HepG2 (cell line): ENCODE measurements at regions not wholly inside any gene's neighbourhood (a gene's known extent, or its start where the extent isn't known, plus 50 kb on each side); places are given as distances from the start of the nearest gene placed in this dataset.

Experiments
- ATAC-seq: fragments of 200-7000 bp; cut with Tn5 transposase; 3 replicates; pipeline ENCODE4 v1.9.1; 2020; ENCODE audit warnings: mild to moderate bottlenecking, moderate library complexity
- BruUV-seq: library from RNA; stranded (reverse); fragments of 400-500 nt; replicated peaks from 2 replicates; lab custom pipeline; 2021; lab: Mats Ljungman, UMichigan
- CTCF ChIA-PET: fragments of 300-600 bp; formaldehyde crosslinking; extraction: SDS; loops from one replicate; lab custom pipeline; 2021; ENCODE audit warnings: low total read pairs, inconsistent platforms, low intra/inter-chr PET ratio; lab: Yijun Ruan, JAX
- POLR2A ChIA-PET: fragments of 350-600 bp; sonication (Branson Sonifier 250); formaldehyde crosslinking; loops from one replicate; lab custom pipeline; 2020; ENCODE audit warnings: antibody characterized with exemption, inconsistent platforms; lab: Yijun Ruan, JAX
- DNase-seq: peaks from one replicate; pipeline ENCODE4 v3.0.0-alpha.2; 2015; ENCODE audit warnings: low spot score
- FAIRE-seq: peaks from 3 replicates; lab custom pipeline; 2011; peaks lifted over from hg19 to GRCh38; lab: Jason Lieb, UNC
- H2AFZ ChIP-seq: one replicate; pipeline ENCODE4 v1.6.1; 2011; ENCODE audit warnings: low read length, inconsistent platforms
- H3K27ac ChIP-seq: fragments of 300-600 bp; 3 replicates; pipeline ENCODE4 v1.8.0; 2011; ENCODE audit warnings: mixed run types, mild to moderate bottlenecking, mixed read lengths, low read length, inconsistent platforms; ENCODE audit not compliant: insufficient read depth; ENCODE audit errors: extremely low read length
- H3K27me3 ChIP-seq, 2 experiments: fragments of 200-600 bp in 1 of 2; 2 replicates in 1 of 2; 3 replicates in 1 of 2; pipeline versions ENCODE4 v1.6.0 to v1.8.0; 2011; ENCODE audit warnings: low read length in 2 of 2, mild to moderate bottlenecking in 2 of 2, moderate library complexity in 2 of 2, inconsistent platforms in 1 of 2; ENCODE audit not compliant: insufficient read depth in 2 of 2, control insufficient read depth in 1 of 2
- H3K36me3 ChIP-seq, 2 experiments: fragments of 200-600 bp in 1 of 2; replicated peaks in 1 of 2; 2 replicates in 1 of 2; 3 replicates in 1 of 2; pipeline versions ENCODE4 v1.5.1 to v1.8.0; 2011; ENCODE audit warnings: low read length in 2 of 2, inconsistent platforms in 1 of 2; ENCODE audit not compliant: insufficient read depth in 2 of 2, control insufficient read depth in 1 of 2
- H3K4me1 ChIP-seq: 2 replicates; pipeline ENCODE4 v1.5.1; 2012; ENCODE audit warnings: low read length, inconsistent platforms; ENCODE audit not compliant: insufficient read depth
- H3K4me2 ChIP-seq: 2 replicates; pipeline ENCODE4 v1.6.0; 2011; ENCODE audit warnings: low read depth, low read length, inconsistent platforms
- H3K4me3 ChIP-seq, 3 experiments: fragments of 200-600 bp in 1 of 3; sonication (generic), shearing (Covaris generic) in 1 of 3; replicated peaks in 1 of 3; 2 replicates each; pipeline ENCODE4 v1.5.1; 2011 to 2016; ENCODE audit warnings: low read length in 3 of 3, inconsistent platforms in 2 of 3, low read depth in 2 of 3, mild to moderate bottlenecking in 2 of 3, control low read depth in 1 of 3, mixed read lengths in 1 of 3; ENCODE audit not compliant: insufficient read depth in 1 of 3
- H3K79me2 ChIP-seq: one replicate; pipeline ENCODE4 v1.6.1; 2011; ENCODE audit warnings: low read length, inconsistent platforms; ENCODE audit not compliant: insufficient read depth
- H3K9ac ChIP-seq: 2 replicates; pipeline ENCODE4 v1.6.0; 2011; ENCODE audit warnings: mild to moderate bottlenecking, low read depth, low read length, inconsistent platforms; ENCODE audit not compliant: insufficient read depth
- H3K9me3 ChIP-seq: 2 replicates; pipeline ENCODE4 v1.5.1; 2012; ENCODE audit warnings: mild to moderate bottlenecking, low read length
- H4K20me1 ChIP-seq: 2 replicates; pipeline ENCODE4 v1.6.0; 2011; ENCODE audit warnings: inconsistent platforms, mild to moderate bottlenecking, low read length, moderate library complexity; ENCODE audit not compliant: insufficient read depth
- ETV5 ChIP-seq: IDR thresholded peaks from 2 replicates; pipeline ENCODE4 v1.6.1; 2018; ENCODE audit warnings: missing biosample characterization, missing genetic modification reagents, inconsistent platforms, borderline replicate concordance
- GATAD1 ChIP-seq: IDR thresholded peaks from 2 replicates; pipeline ENCODE4 v1.6.1; 2016; ENCODE audit warnings: missing genetic modification reagents, missing compliant biosample characterization
- ZNF441 ChIP-seq: sonication (generic); formaldehyde crosslinking; IDR thresholded peaks from 2 replicates; pipeline ENCODE4 v1.7.0; 2021; ENCODE audit warnings: missing genetic modification reagents, borderline replicate concordance
- ZNF839 ChIP-seq: sonication (generic); formaldehyde crosslinking; IDR thresholded peaks from 2 replicates; pipeline ENCODE4 v1.4.0; 2020; ENCODE audit warnings: missing genetic modification reagents, mild to moderate bottlenecking, borderline replicate concordance
- WGBS: methylation state at CpG from one replicate; pipeline ENCODE4 v1.1.6; 2017; ENCODE audit warnings: low lambda C conversion rate; 5-methylcytosine and 5-hydroxymethylcytosine counted together
- in situ Hi-C: cut with HindIII; loops from 2 replicates; pipeline ENCODE4 v1.10.0; 2017; ENCODE audit warnings: low pct_unique_long_range_greater_than_20kb; ENCODE audit not compliant: extremely low pct_ligation_motif_present
- intact Hi-C: fragments of 100-400 bp; cut with micrococcal nuclease; formaldehyde crosslinking; loops from one replicate; pipeline ENCODE4 v1.10.0; 2022; ENCODE audit not compliant: unreplicated experiment
- TF ChIP-seq, protein P1 (sequence below), 2 experiments: sonication (generic) in 1 of 2; formaldehyde crosslinking in 1 of 2; IDR thresholded peaks; 2 replicates each; pipeline versions ENCODE4 v1.4.0 to v1.6.1; 2016 to 2020; ENCODE audit warnings: borderline replicate concordance in 1 of 2, low read depth in 1 of 2, mild to moderate bottlenecking in 1 of 2, missing genetic modification reagents in 1 of 2
- TF ChIP-seq, protein P2 (sequence below): sonication (generic); formaldehyde crosslinking; IDR thresholded peaks from 2 replicates; pipeline ENCODE4 v1.4.0; 2020; ENCODE audit warnings: missing genetic modification reagents

DNA sequence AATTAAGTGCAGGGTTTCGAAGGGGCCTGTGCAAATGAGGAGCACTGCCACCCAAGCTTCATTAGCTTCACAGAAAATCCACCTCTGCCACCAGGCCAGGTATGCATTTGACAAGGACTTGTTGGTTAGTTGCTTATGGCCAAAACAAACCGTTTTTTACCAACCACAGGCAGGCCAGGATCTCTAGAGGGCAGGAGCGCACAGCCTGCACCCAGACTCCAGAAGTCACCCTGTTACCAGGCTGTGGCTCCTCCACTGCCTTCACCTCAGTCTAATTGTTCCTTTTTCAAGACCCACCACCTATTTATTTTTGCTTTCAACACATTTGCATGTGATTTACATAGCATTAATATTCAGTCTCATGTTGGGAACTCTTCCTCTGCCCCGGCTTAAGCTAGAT, 78.3 kb upstream of the HSPA9 start (continued):
- no peak for TF ChIP-seq ETV5 (CRISPR knock-in tag)

DNA sequence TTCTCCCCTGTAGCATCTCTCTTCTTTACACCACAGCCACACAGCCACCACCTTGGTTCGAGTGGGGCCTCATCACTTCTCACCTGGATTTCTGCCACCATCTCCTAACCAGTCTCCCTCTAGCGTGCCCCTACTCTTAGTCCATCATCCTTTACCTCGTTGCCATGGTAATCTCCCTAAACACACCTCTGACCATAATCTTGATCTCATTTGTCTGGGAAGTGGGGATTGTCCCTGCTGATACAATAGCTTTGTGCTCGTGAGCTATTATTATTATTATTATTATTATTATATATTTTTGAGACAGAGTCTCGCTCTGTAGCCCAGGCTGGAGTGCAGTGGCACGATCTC, 76.5 kb upstream of the HSPA9 start:
- intact Hi-C loops: no loop called here
- H3K27me3 ChIP-seq: peaks cover 8 to 33% of the 10 kb centered on the region in 2 experiments; a peak in 4 of 5 replicates
- ChIA-PET CTCF (no interaction called here), POLR2A (no interaction called here)
- no peaks in the 10 kb centered on the region for H3K4me1 ChIP-seq
- no peaks in the 10 kb centered on the region for H3K9me3 ChIP-seq
- H3K36me3 ChIP-seq: no peaks in the 10 kb centered on the region
- H3K4me3 ChIP-seq: no peak overlapping the region
- H3K9ac ChIP-seq: no peak overlapping the region
- H4K20me1 ChIP-seq: no peaks in the 10 kb centered on the region
- DNase-seq (no peak), ATAC-seq (no peak), FAIRE-seq (no peak)
- H3K4me2 ChIP-seq: no peak overlapping the region
- TF ChIP-seq ZNF839: no peak
- TF ChIP-seq ZNF441 (CRISPR knock-in tag): no peak
- no peak for TF ChIP-seq GATAD1 (CRISPR knock-in tag)
- TF ChIP-seq, protein P1, sequence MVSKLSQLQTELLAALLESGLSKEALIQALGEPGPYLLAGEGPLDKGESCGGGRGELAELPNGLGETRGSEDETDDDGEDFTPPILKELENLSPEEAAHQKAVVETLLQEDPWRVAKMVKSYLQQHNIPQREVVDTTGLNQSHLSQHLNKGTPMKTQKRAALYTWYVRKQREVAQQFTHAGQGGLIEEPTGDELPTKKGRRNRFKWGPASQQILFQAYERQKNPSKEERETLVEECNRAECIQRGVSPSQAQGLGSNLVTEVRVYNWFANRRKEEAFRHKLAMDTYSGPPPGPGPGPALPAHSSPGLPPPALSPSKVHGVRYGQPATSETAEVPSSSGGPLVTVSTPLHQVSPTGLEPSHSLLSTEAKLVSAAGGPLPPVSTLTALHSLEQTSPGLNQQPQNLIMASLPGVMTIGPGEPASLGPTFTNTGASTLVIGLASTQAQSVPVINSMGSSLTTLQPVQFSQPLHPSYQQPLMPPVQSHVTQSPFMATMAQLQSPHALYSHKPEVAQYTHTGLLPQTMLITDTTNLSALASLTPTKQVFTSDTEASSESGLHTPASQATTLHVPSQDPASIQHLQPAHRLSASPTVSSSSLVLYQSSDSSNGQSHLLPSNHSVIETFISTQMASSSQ (IDR thresholded peaks at IDR 0.05; ENCODE audit: low read depth): no peak
- TF ChIP-seq, protein P1 (CRISPR knock-in tag; IDR thresholded peaks at IDR 0.05; ENCODE audit: borderline replicate concordance): no peak
- TF ChIP-seq, protein P2, sequence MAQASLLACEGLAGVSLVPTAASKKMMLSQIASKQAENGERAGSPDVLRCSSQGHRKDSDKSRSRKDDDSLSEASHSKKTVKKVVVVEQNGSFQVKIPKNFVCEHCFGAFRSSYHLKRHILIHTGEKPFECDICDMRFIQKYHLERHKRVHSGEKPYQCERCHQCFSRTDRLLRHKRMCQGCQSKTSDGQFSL (CRISPR knock-in tag): no peak
- H3K27ac ChIP-seq: no peak overlapping the region
- in situ Hi-C loops: no loop called here
- 24% methylated on average over 6 of the region's 6 CpGs for WGBS
- no peak overlapping the region for H2AFZ ChIP-seq
- no TSS peak for BruUV-seq
- no peaks in the 10 kb centered on the region for H3K79me2 ChIP-seq
